UCSD-AML1 (cell line): ENCODE measurements at regions not wholly inside any gene's neighbourhood (a gene's known extent, or its start where the extent isn't known, plus 50 kb on each side); places are given as distances from the start of the nearest gene placed in this dataset.

Source experiments
- DNase-seq: peaks from one replicate; lab custom pipeline; 2025; ENCODE audit not compliant: unreplicated experiment; lab: John Stamatoyannopoulos, UW

DNA sequence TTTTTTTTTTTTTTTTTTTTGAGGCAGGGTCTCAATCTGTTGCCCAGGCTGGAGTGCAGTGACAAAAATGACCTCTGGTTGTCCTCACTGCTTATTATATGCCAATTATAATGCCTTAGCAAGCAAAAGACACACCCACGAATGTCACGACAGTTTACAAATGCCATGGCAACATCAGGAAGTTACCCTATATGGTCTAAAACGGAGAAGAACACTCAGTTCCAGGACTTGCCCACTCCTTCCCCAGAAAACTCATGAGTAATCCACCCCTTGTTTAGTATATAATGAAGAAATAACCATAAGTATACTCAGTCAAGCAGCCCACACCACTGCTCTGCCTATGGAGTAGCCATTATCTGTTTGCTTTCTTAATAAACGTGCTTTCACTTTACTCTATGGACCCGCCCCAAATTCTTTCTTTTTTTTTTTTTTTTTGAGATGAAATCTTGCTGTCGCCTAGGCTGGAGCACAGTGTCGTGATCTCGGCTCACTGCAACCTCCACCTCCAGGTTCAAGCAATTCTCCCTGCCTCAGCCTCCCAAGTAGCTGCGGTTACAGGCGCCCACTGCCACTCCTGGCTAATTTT, 106.2 kb downstream of the SMIM20 start:
- DNase-seq: no peak

DNA sequence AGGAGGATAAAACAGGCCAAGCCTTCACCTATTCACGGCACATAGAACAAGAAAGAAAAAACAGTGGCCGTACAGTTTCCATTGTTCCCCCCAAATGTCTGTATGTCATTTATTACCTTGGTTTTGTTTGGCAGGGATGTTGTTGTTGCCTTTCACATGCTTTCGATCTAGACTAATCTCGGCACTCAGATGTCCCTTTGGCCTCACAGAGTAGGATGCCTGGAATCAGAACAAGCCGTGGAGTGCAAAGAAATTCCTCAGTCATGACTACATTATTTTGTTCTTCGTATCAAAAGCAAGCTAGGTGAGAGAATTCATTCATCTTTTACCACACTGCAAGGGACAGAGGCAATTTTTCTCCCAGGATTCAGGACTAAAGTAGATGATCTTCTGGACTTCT, 106.9 kb downstream of the SMIM20 start:
- DNase-seq: no peak

GRCh38 chr4:26021417-26022345, 107.7 kb downstream of the SMIM20 start:
- no peak for DNase-seq

GRCh38 chr4:26022346-26023202, 108.6 kb downstream of the SMIM20 start:
- no peak for DNase-seq

DNA sequence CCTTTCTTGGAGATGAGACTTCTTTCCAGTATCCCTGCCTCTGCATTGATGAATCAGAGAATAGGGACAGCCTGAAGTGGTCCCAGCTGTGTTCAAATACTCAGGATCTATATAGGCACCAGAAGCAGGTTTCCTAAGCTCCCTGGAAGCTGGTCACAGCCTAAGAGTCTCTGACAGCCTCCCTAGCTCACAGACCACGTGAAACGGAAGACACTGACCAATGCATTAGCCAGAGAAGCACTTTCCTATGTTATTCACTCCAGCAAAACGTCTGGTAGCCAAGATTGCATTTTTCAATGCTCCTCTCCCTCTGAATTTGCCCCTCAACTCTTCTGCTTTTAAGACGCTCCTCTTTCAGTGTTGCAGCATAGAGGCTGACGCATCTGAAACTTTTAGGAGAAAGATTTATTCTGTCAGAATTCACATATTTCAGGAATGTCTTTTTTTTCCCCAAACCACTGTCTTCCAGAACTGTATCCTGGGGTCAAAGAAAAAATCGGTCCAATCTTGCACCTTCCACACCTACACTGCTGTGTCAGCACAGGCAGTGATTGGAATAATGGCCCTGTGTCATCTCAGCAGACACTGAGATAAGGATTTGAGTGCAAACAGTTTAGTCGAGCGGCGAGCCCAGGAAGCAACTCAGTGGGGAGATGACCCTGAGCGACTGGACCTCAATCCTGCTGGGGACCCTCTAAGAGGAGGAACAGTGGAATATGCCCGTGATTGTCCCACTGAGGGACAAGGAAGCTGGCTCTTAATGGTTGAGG, 109.4 kb downstream of the SMIM20 start:
- no peak for DNase-seq

DNA sequence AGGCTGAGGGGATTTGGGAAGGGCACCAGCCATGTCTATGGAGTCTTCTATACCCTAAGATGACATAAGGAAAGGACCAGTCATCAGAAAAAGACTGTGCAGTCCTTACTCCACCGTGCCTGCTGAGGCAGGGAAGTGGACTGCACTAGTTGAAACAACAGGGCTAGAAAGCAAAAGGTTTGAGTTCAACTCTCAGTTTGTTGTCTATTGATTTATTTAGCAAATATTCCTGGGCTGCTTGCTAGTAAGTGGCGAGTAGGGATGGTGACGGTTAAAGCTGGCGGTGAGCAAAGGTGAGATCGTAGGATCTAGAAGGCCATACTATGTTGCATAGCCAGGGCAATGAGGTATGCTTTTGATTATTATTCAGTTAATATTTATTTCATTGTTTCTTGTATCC, 110.1 kb downstream of the SMIM20 start:
- no peak for DNase-seq

GRCh38 chr4:26028133-26028792, 114.2 kb downstream of the SMIM20 start:
- no peak for DNase-seq

- no peak for DNase-seq
These were observed 115.0 kb downstream of the SMIM20 start for GRCh38 chr4:26028793-26029567.

DNA sequence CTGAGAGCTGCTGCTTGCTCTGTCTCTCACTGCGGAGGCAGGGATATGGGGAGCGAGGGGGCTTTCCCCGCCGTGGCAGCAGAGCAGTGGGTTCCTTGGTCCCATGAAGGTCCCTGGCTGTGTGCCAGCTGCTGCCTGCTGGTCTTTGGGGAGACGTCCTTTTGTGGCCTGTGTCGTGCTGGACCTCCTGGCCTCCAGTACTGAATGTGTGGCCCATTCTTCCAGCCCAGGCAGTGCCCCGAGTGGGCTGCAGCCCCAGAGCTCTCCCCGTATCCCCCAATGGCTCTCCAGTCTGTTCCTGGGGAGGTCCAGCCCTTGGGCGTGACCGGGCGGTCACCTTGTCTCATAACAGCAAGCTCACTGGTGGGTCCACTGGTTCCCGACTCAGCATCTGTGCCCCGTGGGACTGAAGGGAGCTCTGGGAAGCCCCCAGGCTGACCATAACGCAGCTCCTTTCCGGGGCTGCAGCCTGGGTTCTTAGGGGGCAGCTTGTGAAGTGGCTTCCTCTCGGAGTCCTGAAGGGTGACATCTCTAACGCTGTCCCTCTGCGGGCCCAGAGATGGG, 115.6 kb downstream of the SMIM20 start:
- DNase-seq: no peak

GRCh38 chr4:26030260-26030667, 116.2 kb downstream of the SMIM20 start:
- DNase-seq: no peak

DNA sequence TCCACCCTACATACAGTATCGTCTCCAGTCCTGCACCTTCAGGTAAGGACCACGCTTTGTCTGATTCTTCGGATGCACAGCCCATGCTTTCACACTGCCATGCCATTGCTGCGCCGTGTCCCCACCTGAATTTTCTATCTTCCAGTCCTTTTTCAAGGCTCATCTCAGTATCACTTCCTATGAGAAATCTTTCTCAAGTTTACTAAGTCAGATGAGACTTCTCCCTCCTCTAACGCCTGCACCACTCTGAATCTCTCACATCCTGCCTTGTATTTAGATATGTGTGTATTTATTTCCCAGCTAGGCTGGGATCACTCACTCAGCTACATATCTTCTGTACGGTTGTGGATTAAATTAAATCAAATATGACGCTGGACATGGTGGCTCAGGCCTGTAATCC, 116.8 kb downstream of the SMIM20 start:
- no peak for DNase-seq

DNA sequence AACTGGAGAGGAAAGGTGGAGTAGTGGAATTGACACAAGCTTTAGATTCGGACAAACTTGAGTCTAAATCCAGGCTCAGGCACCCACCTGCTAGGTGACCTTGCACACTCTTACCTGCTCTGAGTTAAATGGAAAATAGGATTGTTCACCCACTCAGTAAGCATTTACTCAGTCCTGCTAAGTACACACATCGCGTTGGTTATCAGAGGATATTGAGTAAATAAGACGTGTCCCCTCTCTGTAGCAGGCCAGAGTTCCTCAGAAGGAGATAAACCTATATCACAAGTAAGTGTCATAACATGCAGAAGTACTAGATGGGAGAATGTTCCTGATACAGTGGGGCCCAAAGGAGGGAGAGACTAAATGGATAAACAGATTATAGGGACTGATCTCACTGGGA, 117.7 kb downstream of the SMIM20 start:
- DNase-seq: no peak

GRCh38 chr4:26032142-26032541, 118.1 kb downstream of the SMIM20 start:
- no peak for DNase-seq

- no peak for DNase-seq
These were observed 118.8 kb downstream of the SMIM20 start for GRCh38 chr4:26032630-26033317.

DNA sequence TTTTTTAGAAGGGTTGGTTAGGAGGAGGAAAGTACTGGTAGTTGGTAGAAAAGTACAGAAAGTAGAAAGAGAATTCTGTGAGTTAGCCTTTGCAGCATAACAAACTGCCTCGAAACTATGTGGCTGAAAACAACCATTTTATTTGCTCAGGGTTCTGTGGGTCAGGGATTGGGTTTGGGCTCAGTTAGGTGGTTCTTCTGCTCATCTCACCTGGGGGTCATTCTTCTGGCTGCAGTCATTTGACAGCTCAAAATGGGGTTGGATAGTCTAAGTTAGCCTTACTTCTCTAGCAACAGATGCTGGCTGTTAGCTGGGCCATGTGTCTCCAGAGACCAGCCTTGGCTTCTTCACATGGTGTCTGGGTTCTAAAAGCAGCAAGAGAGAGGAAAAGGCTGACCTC, 119.4 kb downstream of the SMIM20 start:
- DNase-seq: no peak

DNA sequence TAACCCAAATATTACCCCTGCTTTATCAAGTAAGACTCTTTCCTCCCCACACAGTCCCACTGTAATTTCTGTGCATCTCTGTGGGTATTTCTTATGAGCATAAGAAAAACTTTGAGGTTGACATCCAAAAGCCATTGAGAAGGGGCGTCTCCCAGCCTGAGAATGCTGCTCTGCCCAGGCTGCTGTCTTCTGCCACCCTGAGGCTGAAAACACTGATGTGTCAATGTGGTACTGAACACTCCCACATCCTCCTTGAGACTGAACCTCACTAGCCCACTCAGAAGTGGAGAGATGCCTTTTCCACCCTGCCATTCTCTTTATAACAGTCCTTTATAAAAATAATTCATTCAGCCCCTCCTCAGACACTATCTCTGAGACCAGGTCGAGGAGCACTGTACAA, 120.8 kb downstream of the SMIM20 start:
- DNase-seq: no peak

DNA sequence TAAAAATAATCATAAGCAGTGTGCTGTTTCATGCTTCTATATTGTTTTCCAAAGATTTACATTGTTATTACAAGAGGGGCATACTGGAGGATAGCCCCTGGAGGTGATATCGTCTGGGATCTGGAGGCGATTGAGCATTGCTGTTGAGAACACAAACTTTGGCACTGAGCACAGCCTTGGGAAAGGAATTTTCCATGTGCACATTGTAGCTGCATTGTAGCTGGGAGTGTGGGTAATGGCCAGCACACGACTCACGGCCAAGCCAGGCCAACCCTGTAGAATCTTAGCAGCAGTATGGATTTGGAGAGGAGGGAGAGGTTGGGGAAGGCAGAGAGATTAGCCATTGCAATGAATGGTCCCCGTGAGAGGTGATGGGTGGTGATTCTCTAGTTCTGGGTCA, 121.9 kb downstream of the SMIM20 start:
- no peak for DNase-seq

DNA sequence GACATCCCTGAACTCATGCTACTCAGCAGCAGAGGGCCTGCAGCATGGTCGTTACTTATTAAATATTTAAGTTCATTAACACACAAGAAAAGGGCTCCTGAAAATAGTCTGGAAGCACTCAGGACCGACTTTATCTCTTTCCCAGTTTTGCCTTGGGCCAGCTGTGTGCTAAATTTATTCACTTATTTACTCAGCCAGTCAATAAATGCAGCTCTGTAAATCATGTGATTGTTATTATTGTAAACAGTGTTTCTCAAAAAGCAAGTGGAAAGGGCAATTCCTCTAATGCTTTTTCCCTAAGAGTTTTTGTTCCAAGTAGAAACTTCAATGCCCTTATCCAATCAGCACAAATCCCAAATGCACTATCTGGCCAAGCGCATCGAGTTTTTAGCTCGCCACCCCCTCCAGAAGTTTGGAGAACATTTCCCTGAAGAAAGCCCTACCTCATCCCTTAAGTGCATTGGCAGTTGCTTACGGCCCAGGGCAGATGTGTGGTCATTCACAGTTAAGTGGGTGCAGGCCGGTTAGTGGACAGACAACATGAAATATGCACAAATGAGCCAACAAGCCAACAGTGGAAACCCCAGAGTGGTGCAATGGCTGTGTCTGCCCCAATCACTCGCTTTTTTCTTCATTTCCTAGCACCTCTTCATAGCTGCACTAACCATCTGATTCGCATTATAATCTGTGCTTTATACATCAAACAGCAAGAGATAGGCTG, 125.8 kb downstream of the SMIM20 start:
- no peak for DNase-seq
